SH-SY5Y (cell line): ENCODE measurements at regions not wholly inside any gene's neighbourhood (a gene's known extent, or its start where the extent isn't known, plus 50 kb on each side); places are given as distances from the start of the nearest gene placed in this dataset.

Experiments
- GATA2 ChIP-seq: IDR thresholded peaks from 2 replicates; pipeline ENCODE4 v1.6.1; 2011; ENCODE audit warnings: mild to moderate bottlenecking, low read depth, low read length
- GATA3 ChIP-seq: IDR thresholded peaks from 2 replicates; pipeline ENCODE4 v1.6.1; 2011; ENCODE audit warnings: low read depth, mild to moderate bottlenecking, low read length, moderate library complexity

- TF ChIP-seq GATA2 (no peak), GATA3 (no peak)
Observed at GRCh38 chr11:131065435-131066413, 149.4 kb upstream of the SNX19 start.
